ENCODE measurements at regions not wholly inside any gene's neighbourhood (a gene's known extent, or its start where the extent isn't known, plus 50 kb on each side); places are given as distances from the start of the nearest gene placed in this dataset.

- POLR2A ChIA-PET (ENCODE audit: partially characterized antibody): no interaction called here
Measured at GRCh38 chr6:122903266-122903915, 92.6 kb upstream of the CLVS2 start.

More at GRCh38 chr6:122903266-122903915, 92.6 kb upstream of the CLVS2 start:
- no peak overlapping the region for H2BK12ac ChIP-seq (ENCODE audit: low read depth, low read length)
- H2BK120ac ChIP-seq (replicated peaks; ENCODE audit: low read depth, low read length): no peak overlapping the region
- H3K23ac ChIP-seq (ENCODE audit: insufficient read length): no peak overlapping the region
- WGBS, 2 experiments (ENCODE audit: extremely low coverage in 1 of 2, insufficient coverage in 1 of 2, insufficient read length in 1 of 2, insufficient replicate concordance in 2 of 2, low coverage in 1 of 2, low lambda C conversion rate in 2 of 2, missing lambda C conversion rate in 1 of 2): 90% methylated on average over 2 of the region's 2 CpGs; no CpG with 5 or more reads in 1 of the 2 experiments
- H3K23me2 ChIP-seq (ENCODE audit: low read depth, low read length): peaks cover 2% of the 10 kb centered on the region; the same call in 1 of the 2 replicates
- H2BK5ac ChIP-seq (ENCODE audit: low read depth, low read length): no peak overlapping the region
- H2BK20ac ChIP-seq (ENCODE audit: low read length): no peak overlapping the region
- no peak overlapping the region for H4K8ac ChIP-seq (ENCODE audit: extremely low read depth, insufficient read depth, low read length)
- no peak overlapping the region for H2AK5ac ChIP-seq (ENCODE audit: low read depth, low read length)
- H3K79me1 ChIP-seq (ENCODE audit: low read depth, low read length): no peaks in the 10 kb centered on the region
- H3K27me3 ChIP-seq (replicated peaks in 1 of 4; ENCODE audit: control insufficient read depth in 3 of 4, extremely low read depth in 1 of 4, insufficient read depth in 3 of 4, low read length in 3 of 4): no peaks in the 10 kb centered on the region
- no peak overlapping the region for H4K5ac ChIP-seq (ENCODE audit: insufficient read length, low read depth, low read length)
- no peak for DNase-seq (ENCODE audit: low read depth in 1 of 2, low spot score in 2 of 2)
- H3K36me3 ChIP-seq (ENCODE audit: control insufficient read depth in 2 of 4, insufficient read depth in 4 of 4, low read length in 3 of 4): no peaks in the 10 kb centered on the region
- no peaks in the 10 kb centered on the region for H3K4me1 ChIP-seq (replicated peaks in 1 of 4; ENCODE audit: control insufficient read depth in 3 of 4, insufficient read depth in 4 of 4, low read length in 3 of 4)
- CTCF ChIA-PET (ENCODE audit: partially characterized antibody): no interaction called here
- H3K9ac ChIP-seq (replicated peaks in 1 of 4; ENCODE audit: extremely low read depth in 1 of 4, low read depth in 3 of 4, low read length in 3 of 4): no peak overlapping the region
- H3K9me3 ChIP-seq (ENCODE audit: insufficient read depth in 2 of 2, low read depth in 1 of 2, low read length in 1 of 2): no peaks in the 10 kb centered on the region
- H2BK15ac ChIP-seq (ENCODE audit: low read length): no peak overlapping the region
- no peak overlapping the region for H3K4me2 ChIP-seq (ENCODE audit: insufficient read depth in 1 of 2, low read depth in 2 of 2, low read length in 2 of 2)
- no peak overlapping the region for H3K27ac ChIP-seq (ENCODE audit: low read depth, low read length)
- no peak overlapping the region for H3K14ac ChIP-seq (ENCODE audit: insufficient read length)
- H3K4me3 ChIP-seq (ENCODE audit: extremely low read depth in 1 of 4, insufficient read depth in 2 of 4, low read depth in 3 of 4, low read length in 4 of 4): no peak overlapping the region
- no peak for FAIRE-seq
- TF ChIP-seq CBX5 (IDR thresholded peaks at IDR 0.05; ENCODE audit: low read depth, low read length) (no peak), KDM1A (IDR thresholded peaks at IDR 0.05; ENCODE audit: borderline replicate concordance, low read length) (no peak)
- H4K20me1 ChIP-seq (replicated peaks in 1 of 2; ENCODE audit: control insufficient read depth in 1 of 2, insufficient read depth in 2 of 2, low read length in 2 of 2): no peaks in the 10 kb centered on the region
- no peak overlapping the region for H2AFZ ChIP-seq (ENCODE audit: low read length)
- H3K56ac ChIP-seq (replicated peaks; ENCODE audit: insufficient read length, low read depth, low read length): no peak overlapping the region
- no peak overlapping the region for H3K18ac ChIP-seq (ENCODE audit: extremely low read depth, low read length)
- no peaks in the 10 kb centered on the region for H3K79me2 ChIP-seq (ENCODE audit: control insufficient read depth in 1 of 2, insufficient read depth in 2 of 2, low read length in 2 of 2)
- no peak overlapping the region for H4K91ac ChIP-seq (replicated peaks; ENCODE audit: insufficient read length, low read length)
- no peak overlapping the region for H3K4ac ChIP-seq (replicated peaks; ENCODE audit: insufficient read length, low read depth, low read length)

Data from H1 (cell line).